Activated naive CD4-positive, alpha-beta T cell treated with anti-CD3 and anti-CD28 coated beads, Interleukin-2, amount 50 U/mL, for 72 hours (primary cell): ENCODE measurements at regions not wholly inside any gene's neighbourhood (a gene's known extent, or its start where the extent isn't known, plus 50 kb on each side); places are given as distances from the start of the nearest gene placed in this dataset.

Experiments
- ATAC-seq, 2 donors: fragments of 150-1000 bp; cut with Tn5 transposase; 2 replicates each; pipeline ENCODE4 v1.10.0; 2021; ENCODE audit warnings: mild to moderate bottlenecking in 2 of 2, moderate library complexity in 2 of 2
- DNase-seq, 2 donors: peaks; one replicate each; pipeline ENCODE4 v3.0.0; 2021 to 2022; ENCODE audit warnings: low spot score in 2 of 2
- H3K27ac Mint-ChIP-seq, 2 donors: one replicate each; pipeline ENCODE4 v1.8.0; 2022; ENCODE audit warnings: mild to moderate bottlenecking in 2 of 2, mixed read lengths in 2 of 2
- H3K36me3 Mint-ChIP-seq, 2 donors: one replicate each; pipeline ENCODE4 v1.8.0; 2022; ENCODE audit warnings: mixed read lengths in 2 of 2
- H3K9me3 Mint-ChIP-seq, 2 donors: one replicate each; pipeline ENCODE4 v1.8.0; 2022; ENCODE audit warnings: mixed read lengths in 2 of 2

GRCh38 chr12:16946704-16947103 is 340.7 kb upstream of the LMO3 start:
- DNase-seq = no peak
- ATAC-seq = no peak
- Mint-ChIP-seq H3K9me3 (peaks cover 3 to 10% of the 10 kb centered on the region in 2 donors), H3K27ac (no peak overlapping the region), H3K36me3 (no peaks in the 10 kb centered on the region)

GRCh38 chr12:16939871-16940306 is 333.9 kb upstream of the LMO3 start:
- Mint-ChIP-seq H3K27ac (no peak overlapping the region), H3K9me3 (peaks cover 21 to 28% of the 10 kb centered on the region in 2 donors), H3K36me3 (peaks cover 0 to 19% of the 10 kb centered on the region in 2 donors)
- DNase-seq (no peak), ATAC-seq (peak in 1 of 2 donors; percentile 79)

- H3K36me3 Mint-ChIP-seq = no peaks in the 10 kb centered on the region
- H3K9me3 Mint-ChIP-seq = peaks cover 8 to 19% of the 10 kb centered on the region in 2 donors
- ATAC-seq (no peak), DNase-seq (no peak)
- H3K27ac Mint-ChIP-seq = no peak overlapping the region
Measured at GRCh38 chr12:16927259-16927658, 321.3 kb upstream of the LMO3 start.

- DNase-seq = no peak
- ATAC-seq = no peak
- H3K27ac Mint-ChIP-seq = no peak overlapping the region
- H3K36me3 Mint-ChIP-seq = peaks cover 0 to 6% of the 10 kb centered on the region in 2 donors
- peaks cover 31 to 33% of the 10 kb centered on the region in 2 donors for H3K9me3 Mint-ChIP-seq
Measured at GRCh38 chr12:16920451-16920850, 314.5 kb upstream of the LMO3 start.

GRCh38 chr12:16919551-16919950 is 313.6 kb upstream of the LMO3 start:
- Mint-ChIP-seq H3K27ac (no peak overlapping the region), H3K36me3 (peaks cover 0 to 6% of the 10 kb centered on the region in 2 donors), H3K9me3 (peaks cover 36 to 39% of the 10 kb centered on the region in 2 donors)
- ATAC-seq (no peak), DNase-seq (no peak)

GRCh38 chr12:16914853-16915252 is 308.9 kb upstream of the LMO3 start:
- Mint-ChIP-seq H3K36me3 (peaks cover 0 to 6% of the 10 kb centered on the region in 2 donors), H3K9me3 (peaks cover 27 to 36% of the 10 kb centered on the region in 2 donors), H3K27ac (no peak overlapping the region)
- ATAC-seq (no peak), DNase-seq (no peak)

GRCh38 chr12:16913832-16914490 is 308.0 kb upstream of the LMO3 start:
- Mint-ChIP-seq H3K36me3 (peaks cover 0 to 6% of the 10 kb centered on the region in 2 donors), H3K27ac (no peak overlapping the region), H3K9me3 (peaks cover 27 to 36% of the 10 kb centered on the region in 2 donors)
- DNase-seq (no peak), ATAC-seq (no peak)

GRCh38 chr12:16901946-16902345 is 296.0 kb upstream of the LMO3 start:
- Mint-ChIP-seq H3K9me3 (peaks cover 18% of the 10 kb centered on the region in 2 donors), H3K36me3 (peaks cover 0 to 8% of the 10 kb centered on the region in 2 donors), H3K27ac (no peak overlapping the region)
- DNase-seq (no peak), ATAC-seq (no peak)

- no peak for ATAC-seq
Measured at GRCh38 chr12:16893426-16893825, 287.5 kb upstream of the LMO3 start.

GRCh38 chr12:16891673-16892072 is 285.7 kb upstream of the LMO3 start:
- no peak for DNase-seq
- Mint-ChIP-seq H3K27ac (no peak overlapping the region), H3K36me3 (peaks cover 0 to 10% of the 10 kb centered on the region in 2 donors), H3K9me3 (peaks cover 28 to 34% of the 10 kb centered on the region in 2 donors)
- no peak for ATAC-seq

More at GRCh38 chr12:16893426-16893825, 287.5 kb upstream of the LMO3 start:
- Mint-ChIP-seq H3K27ac (no peak overlapping the region), H3K36me3 (no peaks in the 10 kb centered on the region), H3K9me3 (peaks cover 27 to 29% of the 10 kb centered on the region in 2 donors)
- no peak for DNase-seq

GRCh38 chr12:16884819-16885218 is 278.9 kb upstream of the LMO3 start:
- Mint-ChIP-seq H3K36me3 (peaks cover 0 to 10% of the 10 kb centered on the region in 2 donors), H3K27ac (no peak overlapping the region), H3K9me3 (peaks cover 27 to 28% of the 10 kb centered on the region in 2 donors)
- no peak for DNase-seq
- ATAC-seq = no peak

GRCh38 chr12:16884056-16884455 is 278.1 kb upstream of the LMO3 start:
- DNase-seq = no peak
- Mint-ChIP-seq H3K27ac (no peak overlapping the region), H3K36me3 (peaks cover 0 to 10% of the 10 kb centered on the region in 2 donors), H3K9me3 (peaks cover 20 to 26% of the 10 kb centered on the region in 2 donors)
- peak in 1 of 2 donors; percentile 18 for ATAC-seq

- Mint-ChIP-seq H3K27ac (no peak overlapping the region), H3K36me3 (no peaks in the 10 kb centered on the region), H3K9me3 (peaks cover 5 to 11% of the 10 kb centered on the region in 2 donors)
- DNase-seq (no peak), ATAC-seq (no peak)
Measured at GRCh38 chr12:16881986-16882570, 276.1 kb upstream of the LMO3 start.

- peaks cover 8 to 12% of the 10 kb centered on the region in 2 donors for H3K9me3 Mint-ChIP-seq
Measured at GRCh38 chr12:16880864-16881285, 274.9 kb upstream of the LMO3 start.

GRCh38 chr12:16870845-16871244 is 264.9 kb upstream of the LMO3 start:
- Mint-ChIP-seq H3K9me3 (peaks cover 5 to 8% of the 10 kb centered on the region in 2 donors), H3K36me3 (no peaks in the 10 kb centered on the region), H3K27ac (no peak overlapping the region)
- DNase-seq (no peak), ATAC-seq (no peak)

More at GRCh38 chr12:16880864-16881285, 274.9 kb upstream of the LMO3 start:
- H3K36me3 Mint-ChIP-seq = no peaks in the 10 kb centered on the region
- H3K27ac Mint-ChIP-seq = no peak overlapping the region
- no peak for DNase-seq
- ATAC-seq = no peak

GRCh38 chr12:16863742-16864141 is 257.8 kb upstream of the LMO3 start:
- no peaks in the 10 kb centered on the region for H3K36me3 Mint-ChIP-seq
- H3K27ac Mint-ChIP-seq = no peak overlapping the region
- ATAC-seq (no peak), DNase-seq (no peak)
- H3K9me3 Mint-ChIP-seq = peaks cover 0 to 10% of the 10 kb centered on the region in 2 donors

- Mint-ChIP-seq H3K9me3 (peaks cover 0 to 2% of the 10 kb centered on the region in 2 donors), H3K36me3 (no peaks in the 10 kb centered on the region), H3K27ac (no peak overlapping the region)
- ATAC-seq (no peak), DNase-seq (no peak)
Measured at GRCh38 chr12:16857456-16857923, 251.5 kb upstream of the LMO3 start.
